ENCODE measurements at regions not wholly inside any gene's neighbourhood (a gene's known extent, or its start where the extent isn't known, plus 50 kb on each side); places are given as distances from the start of the nearest gene placed in this dataset.
"Not testable (repeated sequence)": the region's sequence is repeated elsewhere in the genome, so short reads cannot be mapped to it uniquely, and the experiment has no call there.

- no peak for DNase-seq
Observed at GRCh38 chr5:86542532-86542931, 75.2 kb upstream of the COX7C start.

GRCh38 chr5:86546044-86546443 is 71.7 kb upstream of the COX7C start:
- no peak for DNase-seq

GRCh38 chr5:86546582-86546981 is 71.2 kb upstream of the COX7C start:
- DNase-seq = no peak

GRCh38 chr5:86554638-86555037 is 63.1 kb upstream of the COX7C start:
- DNase-seq = no peak

DNA sequence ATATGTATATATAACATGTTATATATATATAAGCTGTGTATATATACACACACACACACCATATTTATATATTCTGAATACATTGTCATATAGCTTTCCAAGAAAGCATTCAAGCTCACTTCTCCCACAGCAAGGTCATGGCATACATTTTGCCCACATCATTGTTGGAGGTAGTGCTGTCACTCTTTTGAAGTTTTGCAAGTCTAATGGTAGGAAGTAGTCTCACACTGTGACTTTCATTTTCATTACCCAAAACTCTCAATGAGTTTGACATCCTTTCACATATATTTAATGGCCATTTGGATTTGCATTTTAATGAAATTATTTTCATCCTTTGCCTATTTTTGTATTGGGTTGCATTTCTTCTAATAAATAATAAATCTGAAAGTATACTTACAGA is 59.8 kb upstream of the COX7C start:
- DNase-seq = no peak

DNA sequence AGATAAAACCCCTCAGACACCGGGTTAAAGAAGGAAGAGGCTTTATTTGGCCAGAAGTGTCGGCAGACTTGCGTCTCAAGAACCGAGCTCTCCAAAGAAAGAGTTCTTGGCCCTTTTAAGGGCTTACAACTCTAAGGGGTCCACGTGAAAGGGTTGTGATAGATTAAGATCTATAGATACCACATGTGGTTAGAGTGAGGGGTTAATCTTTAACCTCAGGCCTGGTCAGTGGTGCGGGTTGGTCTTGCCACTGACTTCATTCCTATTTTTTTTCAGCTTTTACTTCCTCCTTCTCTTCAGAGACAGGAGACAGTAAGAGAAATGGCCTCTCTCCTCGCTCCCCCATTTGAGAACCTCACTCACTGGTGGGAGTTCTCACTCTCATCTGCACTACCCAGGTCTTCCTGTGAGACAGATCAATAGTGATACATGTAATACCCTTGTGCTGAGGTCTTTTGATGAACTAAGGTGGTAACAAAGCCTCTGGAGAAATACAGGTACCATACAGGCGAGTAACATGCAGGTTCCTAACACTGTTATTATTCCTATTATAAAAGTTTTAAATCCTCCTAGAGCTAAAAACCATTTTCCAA is 52.4 kb upstream of the COX7C start:
- DNase-seq = no peak

- not testable (repeated sequence) for DNase-seq
Observed at GRCh38 chr5:86566030-86566429, 51.7 kb upstream of the COX7C start.

All from muscle of arm (tissue), 1 donor.